ENCODE measurements at regions not wholly inside any gene's neighbourhood (a gene's known extent, or its start where the extent isn't known, plus 50 kb on each side); places are given as distances from the start of the nearest gene placed in this dataset.
"Not testable (repeated sequence)": the region's sequence is repeated elsewhere in the genome, so short reads cannot be mapped to it uniquely, and the experiment has no call there.

DNA sequence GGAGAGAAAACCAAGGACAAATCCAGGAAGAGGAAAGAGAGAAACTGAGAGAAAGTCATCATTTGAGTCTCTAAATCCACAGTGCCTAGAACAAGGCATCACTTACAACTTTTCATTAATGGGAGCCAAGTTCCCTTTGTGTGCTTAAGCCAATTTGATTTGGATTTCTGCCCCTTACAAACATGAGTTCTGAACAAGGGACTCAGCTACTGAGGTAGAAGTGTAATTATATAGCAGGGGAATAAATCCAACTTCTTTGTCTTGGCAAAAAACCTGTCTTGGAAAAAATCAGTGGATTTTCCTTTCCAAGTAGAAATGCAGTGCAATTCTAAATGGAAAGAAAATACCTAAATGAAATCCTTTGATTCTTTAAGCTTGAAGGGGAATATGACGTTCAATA lies 307.2 kb upstream of the CNTN3 start:
- DNase-seq: no peak

GRCh38 chr3:74920721-74921350 lies 306.4 kb upstream of the CNTN3 start:
- DNase-seq: no peak

GRCh38 chr3:74916696-74917095 lies 302.2 kb upstream of the CNTN3 start:
- no peak for DNase-seq

GRCh38 chr3:74906181-74906580 lies 291.7 kb upstream of the CNTN3 start:
- no peak for DNase-seq

DNA sequence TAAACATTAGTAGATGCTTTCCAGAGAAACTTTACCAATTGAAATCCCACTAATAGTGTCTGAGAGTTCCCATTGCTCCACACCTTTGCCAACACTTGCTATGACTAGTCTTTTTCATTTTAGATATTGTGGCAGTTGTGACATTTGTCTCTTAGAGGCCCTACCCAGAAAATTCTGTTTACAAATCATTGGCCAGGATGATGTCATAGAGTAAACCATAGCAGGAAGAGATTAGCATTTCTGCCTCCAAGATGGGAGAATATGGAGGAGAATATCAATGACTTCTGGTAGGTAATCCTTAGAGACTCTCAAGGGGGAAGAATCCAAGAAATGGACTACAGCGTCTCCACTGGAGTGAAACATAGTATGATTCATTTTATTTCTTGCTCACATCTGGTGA lies 291.0 kb upstream of the CNTN3 start:
- DNase-seq: no peak

DNA sequence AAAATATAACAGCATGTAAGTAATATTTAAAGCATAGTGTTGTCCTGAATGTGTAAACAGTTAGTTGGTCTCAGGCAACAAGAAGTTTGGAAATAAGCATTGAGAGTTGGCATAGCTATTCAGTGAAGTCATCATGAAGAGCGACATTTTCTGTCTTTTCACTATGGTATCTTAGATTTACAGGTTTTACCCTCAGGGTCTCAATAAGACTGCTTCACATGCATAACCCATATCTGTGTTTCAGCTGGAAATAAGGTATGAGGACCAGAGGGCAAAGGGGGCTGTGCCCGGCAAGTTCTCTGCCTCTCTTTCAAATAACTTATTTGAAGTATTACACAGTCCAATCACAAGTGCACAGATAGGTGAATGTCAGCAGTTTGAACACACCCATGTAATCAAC lies 290.2 kb upstream of the CNTN3 start:
- no peak for DNase-seq

DNA sequence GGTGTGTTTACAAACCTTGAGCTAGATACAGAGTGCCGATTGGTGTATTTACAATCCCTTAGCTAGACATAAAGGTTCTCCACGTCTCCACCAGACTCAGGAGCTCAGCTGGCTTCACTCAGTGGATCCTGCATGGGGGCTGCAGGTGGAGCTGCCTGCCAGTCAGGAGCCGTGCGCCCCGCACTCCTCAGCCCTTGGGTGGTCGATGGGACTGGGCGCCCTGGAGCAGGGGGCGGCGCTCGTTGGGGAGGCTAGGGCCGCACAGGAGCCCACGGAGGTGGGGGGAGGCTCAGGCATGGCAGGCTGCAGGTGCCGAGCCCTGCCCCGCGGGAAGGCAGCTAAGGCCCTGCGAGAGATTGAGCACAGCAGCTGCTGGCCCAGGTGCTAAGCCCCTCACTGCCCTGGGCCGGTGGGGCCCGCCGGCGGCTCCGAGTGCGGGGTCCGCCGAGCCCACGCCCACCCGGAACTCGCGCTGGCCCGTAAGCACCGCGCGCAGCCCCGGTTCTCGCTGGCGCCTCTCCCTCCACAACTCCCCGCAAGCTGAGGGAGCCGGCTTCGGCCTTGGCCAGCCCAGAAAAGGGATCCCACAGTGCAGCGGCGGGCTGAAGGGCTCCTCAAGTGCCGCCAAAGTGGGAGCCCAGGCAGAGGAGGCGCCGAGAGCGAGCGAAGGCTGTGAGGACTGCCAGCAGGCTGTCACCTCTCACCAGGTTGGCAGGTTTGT lies 285.5 kb upstream of the CNTN3 start:
- not testable (repeated sequence) for DNase-seq

DNA sequence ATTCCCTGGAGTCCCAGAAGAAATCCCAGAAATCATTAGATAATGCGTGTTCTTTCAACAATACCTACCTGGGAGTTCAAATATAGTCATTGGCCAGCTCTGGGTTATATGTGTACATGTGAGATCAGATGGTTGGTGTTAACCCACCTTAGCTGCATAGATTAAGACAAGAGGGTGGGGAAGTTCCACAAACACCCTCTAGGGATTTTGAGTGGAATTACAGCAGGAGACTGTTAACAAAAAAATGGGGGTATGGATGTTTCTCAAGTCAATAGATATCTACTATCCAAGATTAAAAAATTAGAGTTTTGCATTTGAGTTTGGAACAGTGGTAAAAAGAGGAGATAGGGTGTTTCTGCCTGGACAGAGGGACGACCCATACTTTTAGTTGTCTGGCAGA lies 282.5 kb upstream of the CNTN3 start:
- DNase-seq: no peak

DNA sequence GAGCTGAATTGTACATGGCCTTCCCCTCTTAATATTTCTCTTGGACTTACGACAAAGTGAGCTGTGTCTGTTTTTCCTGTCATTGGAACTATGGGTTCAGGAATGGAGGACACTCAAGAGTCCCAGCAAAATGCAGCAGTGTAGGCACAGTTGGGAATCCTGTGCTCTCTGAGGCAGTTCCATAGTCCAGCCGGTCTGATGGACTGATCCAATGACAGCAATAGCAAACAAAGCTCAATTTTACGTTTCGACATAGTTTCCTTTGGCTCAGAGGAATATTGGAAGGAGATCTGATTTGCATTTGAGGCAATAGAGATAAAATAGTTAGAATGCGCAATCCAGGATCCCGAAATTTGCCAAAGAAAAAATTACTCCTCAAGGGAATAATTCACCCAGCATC lies 276.9 kb upstream of the CNTN3 start:
- no peak for DNase-seq

GRCh38 chr3:74883690-74884089 lies 269.2 kb upstream of the CNTN3 start:
- peak; percentile 16 for DNase-seq

GRCh38 chr3:74883222-74883621 lies 268.8 kb upstream of the CNTN3 start:
- no peak for DNase-seq

DNA sequence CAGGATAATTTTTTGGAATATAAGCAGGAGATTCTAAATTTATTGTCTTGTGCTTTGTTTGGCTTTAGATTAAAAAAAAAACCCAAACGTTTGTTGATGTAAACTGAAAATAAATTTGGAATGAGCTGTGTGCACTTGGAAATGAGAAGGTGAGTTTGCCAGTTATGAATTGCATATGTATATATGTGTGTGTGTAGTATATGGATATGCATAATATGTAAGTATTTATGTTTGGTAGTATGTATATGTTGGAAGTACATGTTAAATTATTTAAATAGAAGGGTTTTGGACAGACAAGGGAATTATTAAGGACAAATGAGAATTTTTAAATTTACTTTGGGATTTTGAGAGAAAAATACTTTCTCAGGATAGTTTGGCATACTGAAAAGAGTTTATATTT lies 265.8 kb upstream of the CNTN3 start:
- DNase-seq: no peak

DNA sequence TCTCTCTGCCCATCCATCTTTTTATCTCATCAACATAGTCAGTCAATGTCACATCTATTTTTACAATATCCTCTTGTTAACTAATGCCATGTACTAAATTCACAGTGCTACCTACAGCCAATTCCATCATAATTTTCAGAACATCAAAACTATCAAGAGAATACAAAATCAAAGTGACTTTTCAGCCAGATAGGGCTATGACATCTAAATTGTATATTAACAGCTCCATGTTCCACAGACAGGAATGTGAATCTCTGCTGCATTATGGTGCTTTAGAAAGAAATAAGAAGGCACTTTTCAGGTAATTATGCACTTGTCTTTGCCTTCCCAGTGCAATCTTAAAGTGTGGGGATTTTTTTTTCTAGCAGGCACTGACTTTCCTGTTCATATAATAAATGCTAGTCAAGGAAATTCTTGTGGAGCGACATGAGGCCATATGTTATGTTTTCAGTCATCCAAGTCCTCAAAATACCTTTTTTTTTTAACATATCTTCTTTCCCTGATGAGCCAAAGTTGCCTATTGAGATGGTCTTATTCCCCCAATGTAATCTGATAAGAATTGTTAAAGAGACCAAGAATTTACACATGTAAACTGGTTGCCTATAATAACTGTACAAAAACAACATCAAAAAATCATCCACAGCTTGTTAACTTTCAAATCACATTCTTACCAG lies 252.0 kb upstream of the CNTN3 start:
- no peak for DNase-seq

- no peak for DNase-seq
Observed at GRCh38 chr3:74862476-74862875, 248.0 kb upstream of the CNTN3 start.

- DNase-seq: no peak
Observed at GRCh38 chr3:74861211-74861610, 246.8 kb upstream of the CNTN3 start.

DNA sequence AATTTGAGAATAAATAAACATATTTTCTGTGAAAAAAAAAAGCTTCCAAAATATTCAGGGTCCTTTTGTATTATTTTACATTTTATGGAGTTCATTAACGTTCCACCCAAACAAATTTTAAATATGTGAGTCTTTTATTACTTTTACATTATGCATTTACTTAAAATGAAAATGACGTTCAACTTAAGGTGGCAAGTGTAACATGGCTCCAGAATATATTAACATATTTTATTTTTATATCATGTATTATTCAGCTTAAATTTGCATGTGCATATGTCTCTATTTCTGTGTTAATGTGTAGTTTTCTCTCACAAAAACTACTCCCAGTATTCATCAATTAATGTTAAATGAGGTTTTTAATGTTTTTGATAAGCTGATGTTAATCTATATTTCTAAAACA lies 243.6 kb upstream of the CNTN3 start:
- DNase-seq: no peak

- no peak for DNase-seq
Observed at GRCh38 chr3:74850381-74850780, 235.9 kb upstream of the CNTN3 start.

GRCh38 chr3:74847093-74847492 lies 232.6 kb upstream of the CNTN3 start:
- no peak for DNase-seq

DNA sequence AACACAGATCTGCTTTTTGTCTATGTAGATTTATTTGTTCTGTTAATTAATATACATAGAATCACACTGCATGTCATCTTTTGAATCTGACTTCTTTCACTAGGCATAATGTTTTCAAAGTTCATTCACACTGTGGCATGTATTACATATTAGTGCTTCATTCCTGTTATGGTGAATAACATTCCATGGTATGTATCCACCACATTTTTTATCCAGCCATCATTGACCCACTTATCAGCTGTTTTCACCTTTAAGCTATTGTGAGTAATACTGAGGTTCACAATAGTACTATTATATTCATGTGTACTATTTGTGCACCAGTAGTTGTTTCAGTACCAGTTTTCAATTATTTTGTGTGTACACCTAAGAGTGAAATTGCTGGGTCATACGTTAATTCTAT lies 230.6 kb upstream of the CNTN3 start:
- DNase-seq: no peak

GRCh38 chr3:74844428-74844827 lies 230.0 kb upstream of the CNTN3 start:
- DNase-seq: no peak

- no peak for DNase-seq
Observed at GRCh38 chr3:74842649-74843048, 228.2 kb upstream of the CNTN3 start.

GRCh38 chr3:74842141-74842540 lies 227.7 kb upstream of the CNTN3 start:
- peak; percentile 15 for DNase-seq

- peak; percentile 56 for DNase-seq
Observed at GRCh38 chr3:74839566-74839965, 225.1 kb upstream of the CNTN3 start.

- DNase-seq: no peak
Observed at GRCh38 chr3:74832925-74833324, 218.5 kb upstream of the CNTN3 start.
